Amygdala (tissue), 56 donors: ENCODE measurements at regions not wholly inside any gene's neighbourhood (a gene's known extent, or its start where the extent isn't known, plus 50 kb on each side); places are given as distances from the start of the nearest gene placed in this dataset.
"Not testable (repeated sequence)": the region's sequence is repeated elsewhere in the genome, so short reads cannot be mapped to it uniquely, and the experiment has no call there.

Source experiments
- DNase-seq, 56 donors: peaks; one replicate each; lab custom pipeline; 2025; lab: John Stamatoyannopoulos, UW

GRCh38 chr2:58609326-58609725, 368.2 kb upstream of the FANCL start:
- DNase-seq, result no peak

- no peak for DNase-seq
Measured at GRCh38 chr2:58608146-58608545, 367.0 kb upstream of the FANCL start.

GRCh38 chr2:58607448-58607847, 366.3 kb upstream of the FANCL start:
- DNase-seq, result no peak

GRCh38 chr2:58606799-58607198, 365.7 kb upstream of the FANCL start:
- DNase-seq, result no peak

GRCh38 chr2:58604096-58604495, 363.0 kb upstream of the FANCL start:
- DNase-seq, result no peak

GRCh38 chr2:58601017-58601416, 359.9 kb upstream of the FANCL start:
- DNase-seq, result no peak

- DNase-seq, result no peak
Measured at GRCh38 chr2:58598171-58598570, 357.0 kb upstream of the FANCL start.

GRCh38 chr2:58595714-58596113, 354.6 kb upstream of the FANCL start:
- no peak for DNase-seq

- no peak for DNase-seq
Measured at GRCh38 chr2:58594762-58595161, 353.6 kb upstream of the FANCL start.

- peak in 1 of 56 donors; percentile 2 for DNase-seq
Measured at GRCh38 chr2:58594175-58594574, 353.1 kb upstream of the FANCL start.

- not testable (repeated sequence) for DNase-seq
Measured at GRCh38 chr2:58586178-58586577, 345.1 kb upstream of the FANCL start.

- DNase-seq, result no peak
Measured at GRCh38 chr2:58585233-58585632, 344.1 kb upstream of the FANCL start.

GRCh38 chr2:58584606-58585118, 343.5 kb upstream of the FANCL start:
- DNase-seq, result no peak

GRCh38 chr2:58578276-58578675, 337.2 kb upstream of the FANCL start:
- DNase-seq, result peak in 1 of 56 donors; percentile 4

GRCh38 chr2:58574873-58575272, 333.7 kb upstream of the FANCL start:
- no peak for DNase-seq

- no peak for DNase-seq
Measured at GRCh38 chr2:58572731-58573130, 331.6 kb upstream of the FANCL start.

GRCh38 chr2:58571181-58571852, 330.2 kb upstream of the FANCL start:
- peak in 13 of 56 donors; percentile 3 to 40 (median 12) for DNase-seq

- DNase-seq, result peak in 1 of 56 donors; percentile 21
Measured at GRCh38 chr2:58569475-58570185, 328.5 kb upstream of the FANCL start.

- DNase-seq, result no peak
Measured at GRCh38 chr2:58568901-58569300, 327.8 kb upstream of the FANCL start.

- DNase-seq, result no peak
Measured at GRCh38 chr2:58562276-58562675, 321.2 kb upstream of the FANCL start.

GRCh38 chr2:58560531-58560930, 319.4 kb upstream of the FANCL start:
- no peak for DNase-seq

GRCh38 chr2:58558881-58559280, 317.8 kb upstream of the FANCL start:
- DNase-seq, result no peak
